H1 (cell line): ENCODE measurements at regions not wholly inside any gene's neighbourhood (a gene's known extent, or its start where the extent isn't known, plus 50 kb on each side); places are given as distances from the start of the nearest gene placed in this dataset.

Experiments
- CTCF ChIA-PET: fragments of 300-600 bp; sonication (Branson Sonifier 250); formaldehyde crosslinking; loops from one replicate; lab custom pipeline; 2021; ENCODE audit not compliant: partially characterized antibody; lab: Charles Lee
- POLR2A ChIA-PET: fragments of 300-600 bp; sonication (Branson Sonifier 250); formaldehyde crosslinking; loops from one replicate; lab custom pipeline; 2021; ENCODE audit warnings: inconsistent platforms; ENCODE audit not compliant: partially characterized antibody; lab: Charles Lee
- DNase-seq, 2 experiments: peaks; one replicate each; pipeline versions ENCODE4 v3.0.0 to v3.0.0-alpha.2; 2010 to 2022; ENCODE audit warnings: low spot score in 2 of 2, low read depth in 1 of 2, mixed read lengths in 1 of 2
- FAIRE-seq: peaks from 2 replicates; lab custom pipeline; 2011; peaks lifted over from hg19 to GRCh38; lab: Jason Lieb, UNC
- H2AFZ ChIP-seq: 2 replicates; pipeline ENCODE4 v1.8.1; 2012; ENCODE audit warnings: low read length, inconsistent platforms
- H2AK5ac ChIP-seq: 2 replicates; pipeline ENCODE4 v1.6.1; 2013; ENCODE audit warnings: low read depth, low read length
- H2BK120ac ChIP-seq: replicated peaks from 2 replicates; pipeline ENCODE3; 2013; ENCODE audit warnings: low read depth, low read length, inconsistent platforms
- H2BK12ac ChIP-seq: 2 replicates; pipeline ENCODE4 v1.6.1; 2013; ENCODE audit warnings: low read depth, low read length
- H2BK15ac ChIP-seq: 2 replicates; pipeline ENCODE4 v1.6.1; 2013; ENCODE audit warnings: low read length
- H2BK20ac ChIP-seq: 2 replicates; pipeline ENCODE4 v1.6.1; 2013; ENCODE audit warnings: low read length
- H2BK5ac ChIP-seq: 2 replicates; pipeline ENCODE4 v1.6.1; 2013; ENCODE audit warnings: low read depth, low read length
- H3K14ac ChIP-seq: 2 replicates; pipeline ENCODE4 v1.6.1; 2013; ENCODE audit warnings: inconsistent platforms; ENCODE audit not compliant: insufficient read length
- H3K18ac ChIP-seq: 2 replicates; pipeline ENCODE4 v1.6.1; 2013; ENCODE audit warnings: low read length; ENCODE audit errors: extremely low read depth
- H3K23ac ChIP-seq: 2 replicates; pipeline ENCODE4 v1.6.1; 2013; ENCODE audit warnings: inconsistent platforms; ENCODE audit not compliant: insufficient read length
- H3K23me2 ChIP-seq: 2 replicates; pipeline ENCODE4 v1.6.1; 2013; ENCODE audit warnings: low read depth, low read length
- H3K27ac ChIP-seq: 2 replicates; pipeline ENCODE4 v1.6.1; 2011; ENCODE audit warnings: low read depth, low read length, inconsistent platforms
- H3K27me3 ChIP-seq, 4 experiments: replicated peaks in 1 of 4; 1 replicate in 1 of 4; 2 replicates in 3 of 4; pipeline versions ENCODE4 v1.6.1 to v1.8.1; 2011 to 2013; ENCODE audit warnings: low read length in 3 of 4, mild to moderate bottlenecking in 3 of 4, inconsistent platforms in 2 of 4, mixed read lengths in 2 of 4, moderate library complexity in 1 of 4; ENCODE audit not compliant: control insufficient read depth in 3 of 4, insufficient read depth in 3 of 4; ENCODE audit errors: extremely low read depth in 1 of 4
- H3K36me3 ChIP-seq, 4 experiments: 2 replicates each; pipeline versions ENCODE4 v1.6.1 to v1.8.1; 2011 to 2013; ENCODE audit warnings: mild to moderate bottlenecking in 4 of 4, low read length in 3 of 4, moderate library complexity in 2 of 4, control low read depth in 1 of 4, inconsistent platforms in 1 of 4; ENCODE audit not compliant: insufficient read depth in 4 of 4, control insufficient read depth in 2 of 4
- H3K4ac ChIP-seq: replicated peaks from 2 replicates; pipeline ENCODE3; 2013; ENCODE audit warnings: low read length, low read depth, mixed read lengths, inconsistent platforms; ENCODE audit not compliant: insufficient read length
- H3K4me1 ChIP-seq, 4 experiments: replicated peaks in 1 of 4; 1 replicate in 1 of 4; 2 replicates in 3 of 4; pipeline versions ENCODE4 v1.6.1 to v1.8.1; 2011 to 2013; ENCODE audit warnings: low read length in 3 of 4, inconsistent platforms in 2 of 4, mixed read lengths in 1 of 4; ENCODE audit not compliant: insufficient read depth in 4 of 4, control insufficient read depth in 3 of 4
- H3K4me2 ChIP-seq, 2 experiments: 2 replicates each; pipeline versions ENCODE4 v1.6.1 to v1.8.1; 2011 to 2013; ENCODE audit warnings: low read depth in 2 of 2, low read length in 2 of 2, control low read depth in 1 of 2, inconsistent platforms in 1 of 2, mild to moderate bottlenecking in 1 of 2; ENCODE audit not compliant: insufficient read depth in 1 of 2
- H3K4me3 ChIP-seq, 4 experiments: fragments of 200-600, 300-600 bp in 1 of 4; sonication (generic), shearing (Covaris generic), sonication (Bioruptor Twin) in 1 of 4; 2 replicates each; pipeline versions ENCODE4 v1.5.1 to v1.8.1; 2011 to 2016; ENCODE audit warnings: low read length in 4 of 4, low read depth in 3 of 4, control low read depth in 2 of 4, inconsistent platforms in 2 of 4, mild to moderate bottlenecking in 2 of 4, mixed read lengths in 1 of 4, moderate library complexity in 1 of 4; ENCODE audit not compliant: insufficient read depth in 2 of 4; ENCODE audit errors: extremely low read depth in 1 of 4
- H3K56ac ChIP-seq: replicated peaks from 2 replicates; pipeline ENCODE3; 2013; ENCODE audit warnings: low read depth, mild to moderate bottlenecking, mixed read lengths, low read length, inconsistent platforms; ENCODE audit not compliant: insufficient read length
- H3K79me1 ChIP-seq: 2 replicates; pipeline ENCODE4 v1.6.1; 2013; ENCODE audit warnings: low read depth, low read length, control low read depth
- H3K79me2 ChIP-seq, 2 experiments: 2 replicates each; pipeline versions ENCODE4 v1.6.1 to v1.8.1; 2012 to 2013; ENCODE audit warnings: low read length in 2 of 2, mild to moderate bottlenecking in 2 of 2, inconsistent platforms in 1 of 2; ENCODE audit not compliant: insufficient read depth in 2 of 2, control insufficient read depth in 1 of 2
- H3K9ac ChIP-seq, 4 experiments: replicated peaks in 1 of 4; 1 replicate in 1 of 4; 2 replicates in 3 of 4; pipeline versions ENCODE4 v1.6.1 to v1.8.1; 2011 to 2013; ENCODE audit warnings: low read depth in 3 of 4, low read length in 3 of 4, control low read depth in 2 of 4, mild to moderate bottlenecking in 2 of 4, moderate library complexity in 2 of 4, inconsistent platforms in 1 of 4; ENCODE audit errors: extremely low read depth in 1 of 4
- H3K9me3 ChIP-seq, 2 experiments: 2 replicates each; pipeline versions ENCODE4 v1.6.1 to v1.8.1; 2012 to 2013; ENCODE audit warnings: mild to moderate bottlenecking in 2 of 2, moderate library complexity in 2 of 2, control low read depth in 1 of 2, inconsistent platforms in 1 of 2, low read depth in 1 of 2, low read length in 1 of 2, mixed read lengths in 1 of 2; ENCODE audit not compliant: insufficient read depth in 2 of 2
- H4K20me1 ChIP-seq, 2 experiments: replicated peaks in 1 of 2; 2 replicates each; pipeline versions ENCODE3 to v1.8.1; 2011 to 2013; ENCODE audit warnings: inconsistent platforms in 2 of 2, low read length in 2 of 2, mild to moderate bottlenecking in 1 of 2; ENCODE audit not compliant: insufficient read depth in 2 of 2, control insufficient read depth in 1 of 2
- H4K5ac ChIP-seq: 2 replicates; pipeline ENCODE4 v1.6.1; 2013; ENCODE audit warnings: low read length, low read depth, mixed read lengths, inconsistent platforms; ENCODE audit not compliant: insufficient read length
- H4K8ac ChIP-seq: 2 replicates; pipeline ENCODE4 v1.8.0; 2013; ENCODE audit warnings: mild to moderate bottlenecking, moderate library complexity, low read length, inconsistent platforms; ENCODE audit not compliant: insufficient read depth; ENCODE audit errors: extremely low read depth
- H4K91ac ChIP-seq: replicated peaks from 2 replicates; pipeline ENCODE3; 2013; ENCODE audit warnings: low read length, mixed read lengths, inconsistent platforms; ENCODE audit not compliant: insufficient read length
- BACH1 ChIP-seq: IDR thresholded peaks from 2 replicates; pipeline ENCODE4 v1.6.1; 2012; ENCODE audit warnings: low read length, improper control_type of control experiment
- EP300 ChIP-seq, 2 experiments: IDR thresholded peaks; 1 replicate in 1 of 2; 2 replicates in 1 of 2; pipeline ENCODE4 v1.6.1; 2011 to 2012; ENCODE audit warnings: low read depth in 2 of 2, low read length in 2 of 2, mild to moderate bottlenecking in 2 of 2, borderline replicate concordance in 1 of 2, inconsistent platforms in 1 of 2, moderate library complexity in 1 of 2
- POLR2AphosphoS5 ChIP-seq: IDR thresholded peaks from 2 replicates; pipeline ENCODE4 v1.6.1; 2011; ENCODE audit warnings: low read depth, low read length
- TBP ChIP-seq: IDR thresholded peaks from 2 replicates; pipeline ENCODE4 v1.6.1; 2011; ENCODE audit warnings: low read depth, low read length, improper control_type of control experiment
- WGBS, 2 experiments: shearing (Covaris generic) in 1 of 2; methylation state at CpG; one replicate each; pipeline versions ENCODE4 v1.1.6 to v1.1.7; 2013 to 2015; ENCODE audit warnings: low lambda C conversion rate in 2 of 2, mixed read lengths in 2 of 2, inconsistent platforms in 1 of 2, low coverage in 1 of 2, missing lambda C conversion rate in 1 of 2; ENCODE audit not compliant: insufficient replicate concordance in 2 of 2, insufficient coverage in 1 of 2, insufficient read length in 1 of 2; ENCODE audit errors: extremely low coverage in 1 of 2, missing lambda C conversion rate in 1 of 2; 5-methylcytosine and 5-hydroxymethylcytosine counted together

- WGBS, 2 experiments: 84% methylated on average over 3 of the region's 3 CpGs; no CpG with 5 or more reads in 1 of the 2 experiments
- H2BK5ac ChIP-seq: no peak overlapping the region
- no peak overlapping the region for H3K4me3 ChIP-seq
- H3K23ac ChIP-seq: no peak overlapping the region
- no peak overlapping the region for H3K4ac ChIP-seq
- H3K9ac ChIP-seq: no peak overlapping the region
- no peaks in the 10 kb centered on the region for H4K20me1 ChIP-seq
- no peak overlapping the region for H2AFZ ChIP-seq
- no peak overlapping the region for H2BK12ac ChIP-seq
- no peaks in the 10 kb centered on the region for H3K79me1 ChIP-seq
- no peak overlapping the region for H3K18ac ChIP-seq
- H3K14ac ChIP-seq: no peak overlapping the region
- H2AK5ac ChIP-seq: no peak overlapping the region
- FAIRE-seq (no peak), DNase-seq (no peak)
- no peaks in the 10 kb centered on the region for H3K9me3 ChIP-seq
- H3K23me2 ChIP-seq: no peaks in the 10 kb centered on the region; the same call in 1 of the 2 replicates
- H3K36me3 ChIP-seq: no peaks in the 10 kb centered on the region
- no peak overlapping the region for H4K91ac ChIP-seq
- no peak overlapping the region for H2BK120ac ChIP-seq
- no peaks in the 10 kb centered on the region; a peak in 2 of 7 replicates for H3K4me1 ChIP-seq
- no peaks in the 10 kb centered on the region for H3K27me3 ChIP-seq
- no peak overlapping the region for H4K5ac ChIP-seq
- ChIA-PET CTCF (interaction anchor here (0.9 kb wide), 1 partner anchor 32 kb away, joined by 4 read pairs; no protein-coding TSS in a partner anchor), POLR2A (interaction anchor here (1.4 kb wide), 1 partner anchor 9 kb away, joined by 3 read pairs; no protein-coding TSS in a partner anchor)
- no peak overlapping the region for H3K4me2 ChIP-seq
- no peak overlapping the region for H4K8ac ChIP-seq
- H3K79me2 ChIP-seq: no peaks in the 10 kb centered on the region
- H2BK20ac ChIP-seq: no peak overlapping the region
- H3K56ac ChIP-seq: no peak overlapping the region
- H3K27ac ChIP-seq: no peak overlapping the region
- H2BK15ac ChIP-seq: no peak overlapping the region
- no peak for TF ChIP-seq TBP
- no peak for TF ChIP-seq EP300 (IDR thresholded peaks at IDR 0.05; ENCODE audit: borderline replicate concordance in 1 of 2, low read depth in 2 of 2, low read length in 2 of 2)
- no peak for TF ChIP-seq POLR2AphosphoS5
- no peak for TF ChIP-seq BACH1
Measured at GRCh38 chr12:41992692-41993215, 151.9 kb downstream of the GXYLT1 start.
